Ovary (tissue), 3 donors: ENCODE measurements at regions not wholly inside any gene's neighbourhood (a gene's known extent, or its start where the extent isn't known, plus 50 kb on each side); places are given as distances from the start of the nearest gene placed in this dataset.

Experiments used
- CTCF ChIP-seq, 3 donors: fragments of 450-650 bp in 2 of 3; fragments of 200-600 bp in 1 of 3; IDR thresholded peaks; one replicate each; pipeline versions ENCODE4 v1.5.1 to v1.8.0; 2016 to 2022; ENCODE audit warnings: antibody characterized with exemption in 3 of 3, mild to moderate bottlenecking in 1 of 3
- EP300 ChIP-seq: sonication (generic); formaldehyde crosslinking; IDR thresholded peaks from one replicate; pipeline ENCODE4 v1.6.1; 2017; ENCODE audit warnings: antibody characterized with exemption
- POLR2A ChIP-seq: fragments of 450-650 bp; IDR thresholded peaks from one replicate; pipeline ENCODE4 v1.6.1; 2017; ENCODE audit warnings: antibody characterized with exemption, mild to moderate bottlenecking, moderate library complexity
- donor health status: DM: no; HTN: no; CAD: no.

GRCh38 chr15:35936284-35936683, 390.3 kb upstream of the DPH6 start:
- no peak for TF ChIP-seq CTCF (IDR thresholded peaks at IDR 0.05)
- no peak for TF ChIP-seq EP300
- no peak for TF ChIP-seq POLR2A
